ENCODE measurements at regions not wholly inside any gene's neighbourhood (a gene's known extent, or its start where the extent isn't known, plus 50 kb on each side); places are given as distances from the start of the nearest gene placed in this dataset.

- TF ChIP-seq CTCF (IDR thresholded peaks at IDR 0.05): no peak
- no peak for TF ChIP-seq POLR2A (IDR thresholded peaks at IDR 0.05)
Observed at GRCh38 chr10:6753644-6754043, 173.6 kb upstream of the PRKCQ start.
